ENCODE measurements at regions not wholly inside any gene's neighbourhood (a gene's known extent, or its start where the extent isn't known, plus 50 kb on each side); places are given as distances from the start of the nearest gene placed in this dataset.

DNA sequence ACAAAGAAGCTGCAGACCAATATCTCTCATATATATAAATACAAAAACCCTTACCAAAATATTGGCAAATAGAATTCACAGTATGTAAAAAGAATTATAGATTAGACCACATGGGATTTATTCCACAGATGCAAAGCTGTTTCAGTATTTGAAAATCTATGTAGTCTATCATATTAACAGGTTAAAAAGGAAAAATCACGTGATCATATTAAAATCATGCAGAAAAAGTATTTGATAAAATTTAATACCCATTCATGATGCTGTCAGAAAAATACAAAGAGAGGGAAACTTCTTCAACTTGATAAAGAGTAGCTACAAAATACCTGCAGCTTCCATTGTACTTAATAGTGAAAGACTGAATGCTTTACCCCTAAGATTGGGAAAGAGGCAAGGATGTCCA lies 67.2 kb upstream of the CD44 start:
- TF ChIP-seq EP300 (IDR thresholded peaks at IDR 0.05) (no peak), POLR2AphosphoS5 (IDR thresholded peaks at IDR 0.05) (no peak)

All from stomach (tissue), 4 donors.